ENCODE measurements at regions not wholly inside any gene's neighbourhood (a gene's known extent, or its start where the extent isn't known, plus 50 kb on each side); places are given as distances from the start of the nearest gene placed in this dataset.
"Not testable (repeated sequence)": the region's sequence is repeated elsewhere in the genome, so short reads cannot be mapped to it uniquely, and the experiment has no call there.

DNA sequence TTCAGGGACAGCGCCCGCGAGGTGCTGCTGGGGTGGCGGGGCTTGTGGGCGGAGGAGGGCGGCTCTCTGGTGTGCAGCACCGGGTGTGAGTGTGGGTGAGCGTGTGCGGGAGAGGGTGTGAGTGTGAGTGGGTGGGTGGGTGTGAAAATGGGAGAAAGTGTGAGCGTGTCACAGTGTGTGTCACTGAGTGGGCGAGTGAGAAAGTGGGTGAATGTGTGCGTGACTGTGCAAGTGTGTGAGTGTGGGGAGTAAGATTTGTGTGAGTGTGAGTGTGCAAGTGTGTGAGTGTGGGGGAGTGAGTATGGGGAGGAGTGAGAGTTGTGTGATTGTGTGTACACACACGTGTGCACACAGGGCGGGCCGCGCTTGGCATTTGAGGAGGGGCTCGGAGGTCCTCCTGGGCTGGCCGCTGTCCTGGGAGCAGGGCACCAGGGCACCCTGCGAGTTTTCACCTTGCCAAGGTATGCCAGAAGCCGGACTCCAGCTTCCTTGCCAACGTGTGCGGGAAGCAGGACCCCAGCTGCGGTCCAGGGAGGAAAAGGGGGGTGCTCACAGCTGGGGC, 63.1 kb upstream of the DPP6 start:
- DNase-seq (ENCODE audit: low spot score); in situ Hi-C loops (cut with HindIII; ENCODE audit: low sequenced_read_pairs): not testable (repeated sequence)

GRCh38 chr7:153989742-153990425, 62.3 kb upstream of the DPP6 start:
- DNase-seq (ENCODE audit: low spot score); in situ Hi-C loops (cut with HindIII; ENCODE audit: low sequenced_read_pairs): not testable (repeated sequence)

DNA sequence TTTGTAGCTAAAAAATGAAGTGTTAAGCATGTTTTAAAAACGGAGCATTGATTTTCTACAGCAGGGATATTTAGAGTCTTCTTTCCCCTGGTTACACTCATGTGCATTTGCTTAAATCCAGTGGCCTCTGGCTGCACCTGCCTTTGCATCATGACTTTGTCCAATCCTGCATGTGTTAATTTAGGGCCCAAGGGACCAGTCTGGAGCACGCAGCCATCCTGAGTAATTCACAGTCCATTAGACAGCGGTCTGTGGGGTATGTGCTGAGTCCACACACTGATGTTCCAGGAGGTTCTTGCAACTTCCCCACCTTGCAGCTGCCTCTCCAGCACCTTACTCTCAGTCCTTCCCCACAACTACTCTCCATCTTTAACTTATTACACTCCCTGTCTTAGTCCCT, 60.7 kb upstream of the DPP6 start:
- in situ Hi-C loops (cut with HindIII; ENCODE audit: low sequenced_read_pairs); DNase-seq (ENCODE audit: low spot score): not testable (repeated sequence)

DNA sequence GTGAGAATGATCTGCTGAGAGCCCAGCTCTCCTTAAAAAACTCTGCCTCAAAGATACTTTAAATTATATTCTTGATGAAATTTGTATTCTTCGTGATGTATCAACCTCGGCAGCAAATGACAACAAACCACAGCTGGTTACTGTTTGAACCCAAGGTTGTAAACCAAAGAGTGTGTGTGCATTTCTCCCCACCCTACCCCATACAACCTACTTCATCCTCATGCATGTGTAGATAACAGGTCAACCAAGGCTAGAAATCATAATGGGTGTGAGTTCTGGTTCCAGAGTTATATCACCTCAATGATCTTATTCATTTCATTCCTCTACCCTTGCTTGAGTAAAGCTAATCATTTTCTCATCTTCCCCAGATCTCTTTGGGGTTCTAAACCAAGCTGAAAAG, 58.8 kb upstream of the DPP6 start:
- in situ Hi-C loops (cut with HindIII; ENCODE audit: low sequenced_read_pairs); DNase-seq (ENCODE audit: low spot score): not testable (repeated sequence)

GRCh38 chr7:153998896-153999295, 53.3 kb upstream of the DPP6 start:
- DNase-seq (ENCODE audit: low spot score); in situ Hi-C loops (cut with HindIII; ENCODE audit: low sequenced_read_pairs): not testable (repeated sequence)
